Body of pancreas (tissue), 4 donors: ENCODE measurements at regions not wholly inside any gene's neighbourhood (a gene's known extent, or its start where the extent isn't known, plus 50 kb on each side); places are given as distances from the start of the nearest gene placed in this dataset.

Experiments
- POLR2A ChIP-seq, 3 donors: fragments of 450-650 bp; IDR thresholded peaks; one replicate each; pipeline ENCODE4 v1.6.1; 2016; ENCODE audit warnings: antibody characterized with exemption in 3 of 3, mild to moderate bottlenecking in 2 of 3
- TF ChIP-seq, protein P1 (sequence below), 7 experiments: fragments of 450-650 bp in 4 of 7; fragments of 200-600 bp in 3 of 7; sonication (generic) in 3 of 7; IDR thresholded peaks; one replicate each; pipeline ENCODE4 v1.5.1; 2016 to 2019; ENCODE audit warnings: antibody characterized with exemption in 7 of 7

DNA sequence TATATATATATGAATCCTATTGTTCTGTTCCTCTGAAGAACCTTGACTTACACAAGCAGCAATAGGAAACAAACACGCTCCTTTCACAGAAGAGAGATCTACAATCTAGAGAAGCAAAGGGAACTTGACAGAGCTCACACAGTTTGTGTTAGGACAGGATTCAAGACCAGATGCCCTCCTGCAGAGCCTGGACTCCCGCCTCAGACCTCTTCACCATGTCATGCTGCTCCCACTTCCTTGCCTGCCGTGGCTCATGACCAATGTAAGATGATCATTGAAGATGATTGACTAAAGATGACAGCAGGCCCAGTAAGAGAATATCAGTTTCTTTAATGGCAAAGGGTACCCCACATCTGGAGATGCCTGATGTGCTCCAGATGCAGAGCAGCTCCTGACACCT, 111.2 kb upstream of the AGAP1 start:
- TF ChIP-seq, protein P1, sequence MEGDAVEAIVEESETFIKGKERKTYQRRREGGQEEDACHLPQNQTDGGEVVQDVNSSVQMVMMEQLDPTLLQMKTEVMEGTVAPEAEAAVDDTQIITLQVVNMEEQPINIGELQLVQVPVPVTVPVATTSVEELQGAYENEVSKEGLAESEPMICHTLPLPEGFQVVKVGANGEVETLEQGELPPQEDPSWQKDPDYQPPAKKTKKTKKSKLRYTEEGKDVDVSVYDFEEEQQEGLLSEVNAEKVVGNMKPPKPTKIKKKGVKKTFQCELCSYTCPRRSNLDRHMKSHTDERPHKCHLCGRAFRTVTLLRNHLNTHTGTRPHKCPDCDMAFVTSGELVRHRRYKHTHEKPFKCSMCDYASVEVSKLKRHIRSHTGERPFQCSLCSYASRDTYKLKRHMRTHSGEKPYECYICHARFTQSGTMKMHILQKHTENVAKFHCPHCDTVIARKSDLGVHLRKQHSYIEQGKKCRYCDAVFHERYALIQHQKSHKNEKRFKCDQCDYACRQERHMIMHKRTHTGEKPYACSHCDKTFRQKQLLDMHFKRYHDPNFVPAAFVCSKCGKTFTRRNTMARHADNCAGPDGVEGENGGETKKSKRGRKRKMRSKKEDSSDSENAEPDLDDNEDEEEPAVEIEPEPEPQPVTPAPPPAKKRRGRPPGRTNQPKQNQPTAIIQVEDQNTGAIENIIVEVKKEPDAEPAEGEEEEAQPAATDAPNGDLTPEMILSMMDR (IDR thresholded peaks at IDR 0.05), result no peak
- no peak for TF ChIP-seq POLR2A (IDR thresholded peaks at IDR 0.05)
